SK-N-SH (cell line): ENCODE measurements at regions not wholly inside any gene's neighbourhood (a gene's known extent, or its start where the extent isn't known, plus 50 kb on each side); places are given as distances from the start of the nearest gene placed in this dataset.
"Not testable (repeated sequence)": the region's sequence is repeated elsewhere in the genome, so short reads cannot be mapped to it uniquely, and the experiment has no call there.

Source experiments
- CTCF ChIA-PET: fragments of 300-600, 350-600 bp; formaldehyde crosslinking; extraction: SDS; loops from one replicate; lab custom pipeline; 2021; lab: Yijun Ruan, JAX
- POLR2A ChIA-PET: fragments of 350-600 bp; sonication (Branson Sonifier 250); formaldehyde crosslinking; extraction: SDS; loops from one replicate; lab custom pipeline; 2020; ENCODE audit warnings: antibody characterized with exemption, inconsistent platforms; lab: Yijun Ruan, JAX
- DNase-seq: peaks from one replicate; pipeline ENCODE4 v3.0.0; 2012
- H2AFZ ChIP-seq: fragments of 200-600 bp; sonication (generic); 2 replicates; pipeline ENCODE4 v1.8.1; 2016; ENCODE audit warnings: antibody characterized with exemption, mild to moderate bottlenecking, low read depth
- H3F3A ChIP-seq: fragments of 200-600 bp; sonication (generic); replicated peaks from 2 replicates; pipeline ENCODE3; 2016; ENCODE audit warnings: antibody characterized with exemption, mild to moderate bottlenecking; ENCODE audit not compliant: insufficient read depth
- H3K27ac ChIP-seq, 2 experiments: fragments of 200-500 bp in 1 of 2; fragments of 200-600 bp in 1 of 2; sonication (Bioruptor generic) in 1 of 2; sonication (generic), shearing (Covaris generic) in 1 of 2; 2 replicates each; pipeline versions ENCODE4 v1.5.1 to v1.6.1; 2014 to 2016; ENCODE audit warnings: low read depth in 2 of 2, inconsistent platforms in 1 of 2, low read length in 1 of 2, mild to moderate bottlenecking in 1 of 2, mixed read lengths in 1 of 2
- H3K27me3 ChIP-seq: fragments of 200-600 bp; sonication (generic), shearing (Covaris generic); 2 replicates; pipeline ENCODE4 v1.6.1; 2016; ENCODE audit warnings: mixed run types; ENCODE audit not compliant: insufficient read depth
- H3K36me3 ChIP-seq, 2 experiments: fragments of 200-500 bp in 1 of 2; fragments of 200-600 bp in 1 of 2; sonication (Bioruptor generic) in 1 of 2; sonication (generic) in 1 of 2; replicated peaks in 1 of 2; 2 replicates each; pipeline versions ENCODE3 to v1.5.1; 2014 to 2016; ENCODE audit warnings: low read length in 1 of 2, mild to moderate bottlenecking in 1 of 2; ENCODE audit not compliant: insufficient read depth in 2 of 2, control insufficient read depth in 1 of 2
- H3K4me1 ChIP-seq, 2 experiments: fragments of 200-500 bp in 1 of 2; fragments of 200-600 bp in 1 of 2; sonication (Bioruptor generic) in 1 of 2; sonication (generic), shearing (Covaris generic) in 1 of 2; 2 replicates each; pipeline versions ENCODE4 v1.5.1 to v1.6.1; 2014 to 2016; ENCODE audit warnings: low read depth in 1 of 2, low read length in 1 of 2, mixed run types in 1 of 2; ENCODE audit not compliant: insufficient read depth in 2 of 2, control insufficient read depth in 1 of 2
- H3K4me2 ChIP-seq: fragments of 200-600 bp; sonication (generic), shearing (Covaris generic); 2 replicates; pipeline ENCODE4 v1.6.1; 2017; ENCODE audit warnings: mixed run types
- H3K4me3 ChIP-seq, 2 experiments: fragments of 200-500 bp in 1 of 2; fragments of 200-600 bp in 1 of 2; sonication (Bioruptor generic) in 1 of 2; sonication (generic), shearing (Covaris generic) in 1 of 2; 2 replicates each; pipeline versions ENCODE4 v1.5.1 to v1.8.1; 2014 to 2016; ENCODE audit warnings: low read depth in 2 of 2, inconsistent platforms in 1 of 2, low read length in 1 of 2, mild to moderate bottlenecking in 1 of 2, mixed read lengths in 1 of 2, moderate library complexity in 1 of 2
- H3K79me2 ChIP-seq: fragments of 200-600 bp; sonication (generic); 2 replicates; pipeline ENCODE4 v1.8.1; 2017; ENCODE audit warnings: mild to moderate bottlenecking; ENCODE audit not compliant: insufficient read depth
- H3K9ac ChIP-seq: fragments of 200-600 bp; sonication (generic); 2 replicates; pipeline ENCODE4 v1.6.1; 2017; ENCODE audit warnings: mixed run types
- H3K9me2 ChIP-seq: fragments of 200-600 bp; sonication (generic); 2 replicates; pipeline ENCODE4 v1.6.1; 2017; ENCODE audit warnings: mixed run types
- H3K9me3 ChIP-seq: fragments of 200-600 bp; sonication (generic); 2 replicates; pipeline ENCODE4 v1.6.1; 2017; ENCODE audit warnings: mixed run types, mild to moderate bottlenecking, moderate library complexity
- H4K20me1 ChIP-seq: fragments of 200-600 bp; sonication (generic); 2 replicates; pipeline ENCODE4 v1.6.1; 2017; ENCODE audit warnings: mild to moderate bottlenecking, mixed run types; ENCODE audit not compliant: insufficient read depth
- CHD2 ChIP-seq: fragments of 150-350 bp; IDR thresholded peaks from 2 replicates; pipeline ENCODE4 v1.6.1; 2018; ENCODE audit warnings: low read length; ENCODE audit not compliant: partially characterized antibody
- ELF1 ChIP-seq: IDR thresholded peaks from 2 replicates; pipeline ENCODE4 v1.4.0; 2012
- GABPA ChIP-seq: IDR thresholded peaks from 2 replicates; pipeline ENCODE4 v1.4.0; 2012; ENCODE audit warnings: low read depth, mild to moderate bottlenecking
- MAX ChIP-seq: IDR thresholded peaks from 2 replicates; pipeline ENCODE4 v1.4.0; 2012; ENCODE audit warnings: low read depth
- MEF2A ChIP-seq: IDR thresholded peaks from 2 replicates; pipeline ENCODE4 v1.4.0; 2012; ENCODE audit warnings: low read depth, borderline replicate concordance
- MXI1 ChIP-seq: IDR thresholded peaks from 2 replicates; pipeline ENCODE4 v1.6.1; 2012; ENCODE audit warnings: mild to moderate bottlenecking, low read depth, low read length, improper control_type of control experiment
- NFIC ChIP-seq: IDR thresholded peaks from 2 replicates; pipeline ENCODE4 v1.4.0; 2012; ENCODE audit warnings: borderline replicate concordance
- NRF1 ChIP-seq: IDR thresholded peaks from 2 replicates; pipeline ENCODE4 v1.6.1; 2012; ENCODE audit warnings: low read depth, mild to moderate bottlenecking, low read length
- PBX3 ChIP-seq: IDR thresholded peaks from 2 replicates; pipeline ENCODE4; 2012
- POLR2AphosphoS5 ChIP-seq: IDR thresholded peaks from 2 replicates; pipeline ENCODE4 v1.6.1; 2012; ENCODE audit warnings: low read depth, low read length
- RAD21 ChIP-seq: IDR thresholded peaks from 2 replicates; pipeline ENCODE4 v1.6.1; 2012; ENCODE audit warnings: mild to moderate bottlenecking, low read length
- RFX5 ChIP-seq: IDR thresholded peaks from 2 replicates; pipeline ENCODE4 v1.6.1; 2012; ENCODE audit warnings: mild to moderate bottlenecking, improper control_type of control experiment, low read length
- RXRA ChIP-seq: IDR thresholded peaks from 2 replicates; pipeline ENCODE4 v1.4.0; 2012; ENCODE audit warnings: low read depth, mild to moderate bottlenecking, borderline replicate concordance
- SIN3A ChIP-seq: IDR thresholded peaks from 2 replicates; pipeline ENCODE4 v1.6.1; 2012; ENCODE audit warnings: low read depth, mild to moderate bottlenecking, low read length, moderate library complexity, borderline replicate concordance
- USF2 ChIP-seq: fragments of 150-350 bp; IDR thresholded peaks from 2 replicates; pipeline ENCODE4 v1.6.1; 2017; ENCODE audit warnings: antibody characterized with exemption, low read length, low read depth, borderline replicate concordance
- YY1 ChIP-seq: IDR thresholded peaks from 2 replicates; pipeline ENCODE4 v1.4.0; 2012; ENCODE audit warnings: low read depth, mild to moderate bottlenecking
- WGBS: methylation state at CpG from one replicate; pipeline ENCODE4 v1.1.6; 2017; ENCODE audit warnings: low lambda C conversion rate; 5-methylcytosine and 5-hydroxymethylcytosine counted together
- TF ChIP-seq, protein P1 (sequence below): IDR thresholded peaks from 2 replicates; pipeline ENCODE4 v1.6.1; 2012; ENCODE audit warnings: mild to moderate bottlenecking, low read depth, low read length, moderate library complexity
- TF ChIP-seq, protein P2 (sequence below): IDR thresholded peaks from 2 replicates; pipeline ENCODE4 v1.4.0; 2012; ENCODE audit warnings: low read depth, borderline replicate concordance
- TF ChIP-seq, protein P3 (sequence below): IDR thresholded peaks from 2 replicates; pipeline ENCODE4 v1.4.0; 2012; ENCODE audit warnings: low read depth, borderline replicate concordance
- TF ChIP-seq, protein P4 (sequence below): fragments of 200-600 bp; sonication (generic); IDR thresholded peaks from 2 replicates; pipeline ENCODE4 v1.6.1; 2017; ENCODE audit warnings: antibody characterized with exemption, mild to moderate bottlenecking, moderate library complexity

- DNase-seq: no peak
- Histone ChIP-seq H3K9me3 (no peaks in the 10 kb centered on the region), H3K4me2 (no peak overlapping the region), H3F3A (no peaks in the 10 kb centered on the region), H2AFZ (no peak overlapping the region), H3K4me3 (no peak overlapping the region), H3K27ac (no peak overlapping the region), H3K36me3 (no peaks in the 10 kb centered on the region), H3K9me2 (no peaks in the 10 kb centered on the region)
- ChIA-PET POLR2A (no interaction called here), CTCF (interaction anchor here (1.2 kb wide), 1 partner anchor 26 kb away, joined by 3 read pairs; no protein-coding TSS in a partner anchor)
- TF ChIP-seq, protein P1, sequence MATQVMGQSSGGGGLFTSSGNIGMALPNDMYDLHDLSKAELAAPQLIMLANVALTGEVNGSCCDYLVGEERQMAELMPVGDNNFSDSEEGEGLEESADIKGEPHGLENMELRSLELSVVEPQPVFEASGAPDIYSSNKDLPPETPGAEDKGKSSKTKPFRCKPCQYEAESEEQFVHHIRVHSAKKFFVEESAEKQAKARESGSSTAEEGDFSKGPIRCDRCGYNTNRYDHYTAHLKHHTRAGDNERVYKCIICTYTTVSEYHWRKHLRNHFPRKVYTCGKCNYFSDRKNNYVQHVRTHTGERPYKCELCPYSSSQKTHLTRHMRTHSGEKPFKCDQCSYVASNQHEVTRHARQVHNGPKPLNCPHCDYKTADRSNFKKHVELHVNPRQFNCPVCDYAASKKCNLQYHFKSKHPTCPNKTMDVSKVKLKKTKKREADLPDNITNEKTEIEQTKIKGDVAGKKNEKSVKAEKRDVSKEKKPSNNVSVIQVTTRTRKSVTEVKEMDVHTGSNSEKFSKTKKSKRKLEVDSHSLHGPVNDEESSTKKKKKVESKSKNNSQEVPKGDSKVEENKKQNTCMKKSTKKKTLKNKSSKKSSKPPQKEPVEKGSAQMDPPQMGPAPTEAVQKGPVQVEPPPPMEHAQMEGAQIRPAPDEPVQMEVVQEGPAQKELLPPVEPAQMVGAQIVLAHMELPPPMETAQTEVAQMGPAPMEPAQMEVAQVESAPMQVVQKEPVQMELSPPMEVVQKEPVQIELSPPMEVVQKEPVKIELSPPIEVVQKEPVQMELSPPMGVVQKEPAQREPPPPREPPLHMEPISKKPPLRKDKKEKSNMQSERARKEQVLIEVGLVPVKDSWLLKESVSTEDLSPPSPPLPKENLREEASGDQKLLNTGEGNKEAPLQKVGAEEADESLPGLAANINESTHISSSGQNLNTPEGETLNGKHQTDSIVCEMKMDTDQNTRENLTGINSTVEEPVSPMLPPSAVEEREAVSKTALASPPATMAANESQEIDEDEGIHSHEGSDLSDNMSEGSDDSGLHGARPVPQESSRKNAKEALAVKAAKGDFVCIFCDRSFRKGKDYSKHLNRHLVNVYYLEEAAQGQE: no peak
- no peak for TF ChIP-seq RAD21
- TF ChIP-seq NFIC: no peak
- no peak for TF ChIP-seq GABPA
- TF ChIP-seq YY1: no peak
- TF ChIP-seq USF2: no peak
- TF ChIP-seq SIN3A: no peak
- TF ChIP-seq RXRA: no peak
- TF ChIP-seq MAX: no peak
- TF ChIP-seq MXI1: no peak
- no peak for TF ChIP-seq ELF1
- TF ChIP-seq POLR2AphosphoS5: no peak
- TF ChIP-seq CHD2: no peak
- TF ChIP-seq, protein P2, sequence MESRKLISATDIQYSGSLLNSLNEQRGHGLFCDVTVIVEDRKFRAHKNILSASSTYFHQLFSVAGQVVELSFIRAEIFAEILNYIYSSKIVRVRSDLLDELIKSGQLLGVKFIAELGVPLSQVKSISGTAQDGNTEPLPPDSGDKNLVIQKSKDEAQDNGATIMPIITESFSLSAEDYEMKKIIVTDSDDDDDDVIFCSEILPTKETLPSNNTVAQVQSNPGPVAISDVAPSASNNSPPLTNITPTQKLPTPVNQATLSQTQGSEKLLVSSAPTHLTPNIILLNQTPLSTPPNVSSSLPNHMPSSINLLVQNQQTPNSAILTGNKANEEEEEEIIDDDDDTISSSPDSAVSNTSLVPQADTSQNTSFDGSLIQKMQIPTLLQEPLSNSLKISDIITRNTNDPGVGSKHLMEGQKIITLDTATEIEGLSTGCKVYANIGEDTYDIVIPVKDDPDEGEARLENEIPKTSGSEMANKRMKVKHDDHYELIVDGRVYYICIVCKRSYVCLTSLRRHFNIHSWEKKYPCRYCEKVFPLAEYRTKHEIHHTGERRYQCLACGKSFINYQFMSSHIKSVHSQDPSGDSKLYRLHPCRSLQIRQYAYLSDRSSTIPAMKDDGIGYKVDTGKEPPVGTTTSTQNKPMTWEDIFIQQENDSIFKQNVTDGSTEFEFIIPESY: no peak
- TF ChIP-seq NRF1: no peak
- TF ChIP-seq, protein P3, sequence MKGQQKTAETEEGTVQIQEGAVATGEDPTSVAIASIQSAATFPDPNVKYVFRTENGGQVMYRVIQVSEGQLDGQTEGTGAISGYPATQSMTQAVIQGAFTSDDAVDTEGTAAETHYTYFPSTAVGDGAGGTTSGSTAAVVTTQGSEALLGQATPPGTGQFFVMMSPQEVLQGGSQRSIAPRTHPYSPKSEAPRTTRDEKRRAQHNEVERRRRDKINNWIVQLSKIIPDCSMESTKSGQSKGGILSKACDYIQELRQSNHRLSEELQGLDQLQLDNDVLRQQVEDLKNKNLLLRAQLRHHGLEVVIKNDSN: no peak
- no peak for TF ChIP-seq MEF2A
- TF ChIP-seq, protein P4, sequence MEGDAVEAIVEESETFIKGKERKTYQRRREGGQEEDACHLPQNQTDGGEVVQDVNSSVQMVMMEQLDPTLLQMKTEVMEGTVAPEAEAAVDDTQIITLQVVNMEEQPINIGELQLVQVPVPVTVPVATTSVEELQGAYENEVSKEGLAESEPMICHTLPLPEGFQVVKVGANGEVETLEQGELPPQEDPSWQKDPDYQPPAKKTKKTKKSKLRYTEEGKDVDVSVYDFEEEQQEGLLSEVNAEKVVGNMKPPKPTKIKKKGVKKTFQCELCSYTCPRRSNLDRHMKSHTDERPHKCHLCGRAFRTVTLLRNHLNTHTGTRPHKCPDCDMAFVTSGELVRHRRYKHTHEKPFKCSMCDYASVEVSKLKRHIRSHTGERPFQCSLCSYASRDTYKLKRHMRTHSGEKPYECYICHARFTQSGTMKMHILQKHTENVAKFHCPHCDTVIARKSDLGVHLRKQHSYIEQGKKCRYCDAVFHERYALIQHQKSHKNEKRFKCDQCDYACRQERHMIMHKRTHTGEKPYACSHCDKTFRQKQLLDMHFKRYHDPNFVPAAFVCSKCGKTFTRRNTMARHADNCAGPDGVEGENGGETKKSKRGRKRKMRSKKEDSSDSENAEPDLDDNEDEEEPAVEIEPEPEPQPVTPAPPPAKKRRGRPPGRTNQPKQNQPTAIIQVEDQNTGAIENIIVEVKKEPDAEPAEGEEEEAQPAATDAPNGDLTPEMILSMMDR: no peak
- no peak for TF ChIP-seq RFX5
- no peak for TF ChIP-seq PBX3
- TF ChIP-seq, all 33 proteins: peak for 0
- Histone ChIP-seq H3K9ac (no peak overlapping the region), H4K20me1 (no peaks in the 10 kb centered on the region), H3K27me3 (no peaks in the 10 kb centered on the region), H3K4me1 (no peaks in the 10 kb centered on the region; a peak in 1 of 4 replicates), H3K79me2 (no peaks in the 10 kb centered on the region)
- WGBS: 28% methylated on average over 8 of the region's 8 CpGs
Observed at GRCh38 chr6:150696190-150696589, 96.5 kb downstream of the PLEKHG1 start.

GRCh38 chr6:150696918-150697317 lies 97.2 kb downstream of the PLEKHG1 start:
- H3K4me3 ChIP-seq, H3K9me2 ChIP-seq, H3K4me1 ChIP-seq, H3K9me3 ChIP-seq, CTCF ChIA-PET, H3K9ac ChIP-seq, H3K36me3 ChIP-seq, H3K27me3 ChIP-seq, H2AFZ ChIP-seq, H4K20me1 ChIP-seq, H3K27ac ChIP-seq, H3K4me2 ChIP-seq, H3F3A ChIP-seq, DNase-seq, POLR2A ChIA-PET, H3K79me2 ChIP-seq: not testable (repeated sequence)
- 30% methylated on average over 3 of the region's 3 CpGs for WGBS
